Astrocyte of the spinal cord (primary cell): ENCODE measurements at regions not wholly inside any gene's neighbourhood (a gene's known extent, or its start where the extent isn't known, plus 50 kb on each side); places are given as distances from the start of the nearest gene placed in this dataset.

Experiments
- DNase-seq: peaks from one replicate; pipeline ENCODE4 v3.0.0; 2011; ENCODE audit warnings: low read depth, low spot score
- H3K4me3 ChIP-seq: 2 replicates; pipeline ENCODE4 v1.5.1; 2011; ENCODE audit warnings: low read depth, mild to moderate bottlenecking, low read length, moderate library complexity
- in situ Hi-C: cut with HindIII; loops from 2 replicates; pipeline ENCODE4 v1.10.0; 2017; ENCODE audit warnings: low sequenced_read_pairs
- TF ChIP-seq, protein P1 (sequence below): IDR thresholded peaks from 2 replicates; pipeline ENCODE4 v1.5.1; 2012; ENCODE audit warnings: low read depth, mild to moderate bottlenecking, low read length, inconsistent platforms

DNA sequence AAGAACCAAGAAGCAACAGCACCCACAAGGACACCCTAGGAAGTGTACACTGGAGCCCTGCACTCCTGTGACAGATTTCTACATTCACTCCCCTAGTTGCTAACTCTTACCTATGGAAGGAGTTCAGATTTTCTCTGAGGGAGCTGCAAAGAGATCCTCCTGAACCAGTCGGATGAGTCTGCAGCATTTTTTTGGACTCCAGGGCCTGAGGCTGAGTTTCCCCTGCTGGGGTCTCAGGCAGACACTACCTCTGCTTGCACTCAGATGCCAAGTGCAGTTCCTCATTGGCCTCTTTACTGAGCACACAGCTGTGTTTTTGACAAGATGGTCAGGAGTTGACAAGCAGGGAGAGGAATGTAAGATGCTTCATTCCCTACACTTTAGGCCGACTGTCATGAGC lies 153.2 kb upstream of the RBM19 start:
- in situ Hi-C loops: no loop called here
- no peak overlapping the region for H3K4me3 ChIP-seq
- no peak for DNase-seq
- TF ChIP-seq, protein P1, sequence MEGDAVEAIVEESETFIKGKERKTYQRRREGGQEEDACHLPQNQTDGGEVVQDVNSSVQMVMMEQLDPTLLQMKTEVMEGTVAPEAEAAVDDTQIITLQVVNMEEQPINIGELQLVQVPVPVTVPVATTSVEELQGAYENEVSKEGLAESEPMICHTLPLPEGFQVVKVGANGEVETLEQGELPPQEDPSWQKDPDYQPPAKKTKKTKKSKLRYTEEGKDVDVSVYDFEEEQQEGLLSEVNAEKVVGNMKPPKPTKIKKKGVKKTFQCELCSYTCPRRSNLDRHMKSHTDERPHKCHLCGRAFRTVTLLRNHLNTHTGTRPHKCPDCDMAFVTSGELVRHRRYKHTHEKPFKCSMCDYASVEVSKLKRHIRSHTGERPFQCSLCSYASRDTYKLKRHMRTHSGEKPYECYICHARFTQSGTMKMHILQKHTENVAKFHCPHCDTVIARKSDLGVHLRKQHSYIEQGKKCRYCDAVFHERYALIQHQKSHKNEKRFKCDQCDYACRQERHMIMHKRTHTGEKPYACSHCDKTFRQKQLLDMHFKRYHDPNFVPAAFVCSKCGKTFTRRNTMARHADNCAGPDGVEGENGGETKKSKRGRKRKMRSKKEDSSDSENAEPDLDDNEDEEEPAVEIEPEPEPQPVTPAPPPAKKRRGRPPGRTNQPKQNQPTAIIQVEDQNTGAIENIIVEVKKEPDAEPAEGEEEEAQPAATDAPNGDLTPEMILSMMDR: no peak

DNA sequence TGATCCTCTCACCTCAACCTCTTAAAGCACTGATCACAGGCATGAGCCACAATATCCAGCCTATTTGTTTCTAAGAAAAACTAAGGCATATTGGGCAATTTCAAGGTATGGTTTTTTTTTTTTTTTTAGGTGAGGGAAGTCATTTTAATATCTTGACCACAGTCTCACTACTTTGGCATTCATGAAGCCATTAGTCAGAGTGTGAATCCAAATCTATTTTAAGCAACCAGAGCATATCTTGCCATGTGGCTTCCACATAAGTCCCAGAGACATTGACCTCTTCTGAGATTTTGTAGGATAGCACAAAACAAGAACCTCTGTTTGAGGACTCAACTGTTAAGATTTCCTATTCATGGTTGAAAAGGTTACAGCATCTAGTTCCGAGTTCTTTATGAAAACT lies 130.3 kb upstream of the RBM19 start:
- no peak for DNase-seq
- TF ChIP-seq, protein P1: no peak
- in situ Hi-C loops: no loop called here
- no peak overlapping the region for H3K4me3 ChIP-seq

DNA sequence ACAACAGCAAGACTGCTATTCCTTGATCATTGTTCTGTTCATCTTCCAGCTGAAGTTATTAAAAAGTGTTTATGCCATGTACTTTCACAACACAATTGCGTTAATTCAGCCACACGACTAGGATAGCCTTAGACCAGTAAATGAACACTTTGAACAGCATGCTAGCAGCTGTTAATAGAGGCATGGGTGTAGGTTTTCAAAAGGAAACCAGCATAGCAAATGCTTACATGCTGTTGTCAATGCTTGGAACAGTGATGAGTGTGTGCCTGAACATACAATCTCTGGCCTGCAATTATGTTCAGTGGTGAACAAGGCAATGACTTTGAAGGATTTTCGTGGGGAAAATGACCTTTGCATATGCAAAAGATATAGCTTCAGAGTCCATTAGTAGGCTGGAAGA lies 127.4 kb upstream of the RBM19 start:
- DNase-seq: no peak
- in situ Hi-C loops: no loop called here
- TF ChIP-seq, protein P1: no peak
- no peak overlapping the region for H3K4me3 ChIP-seq

DNA sequence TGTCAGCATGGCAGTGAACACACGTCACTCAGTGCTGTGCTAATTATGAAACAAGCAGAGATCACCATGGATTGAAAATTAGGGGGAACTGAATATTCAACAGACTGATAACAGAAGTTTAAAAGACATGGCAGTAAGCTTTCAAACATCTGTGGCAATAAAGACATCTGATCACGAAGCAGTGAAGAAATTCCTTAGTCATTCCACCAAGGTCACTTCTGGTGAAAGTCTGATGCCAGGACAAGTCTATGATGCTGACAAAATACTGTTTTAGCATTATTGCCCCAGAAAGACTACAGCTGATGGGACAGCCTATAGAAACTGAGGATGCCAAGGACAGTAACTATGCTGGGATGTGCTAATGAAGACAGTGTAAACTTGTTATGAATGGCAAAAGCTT lies 126.9 kb upstream of the RBM19 start:
- H3K4me3 ChIP-seq: no peak overlapping the region
- TF ChIP-seq, protein P1: no peak
- no peak for DNase-seq
- in situ Hi-C loops: no loop called here

DNA sequence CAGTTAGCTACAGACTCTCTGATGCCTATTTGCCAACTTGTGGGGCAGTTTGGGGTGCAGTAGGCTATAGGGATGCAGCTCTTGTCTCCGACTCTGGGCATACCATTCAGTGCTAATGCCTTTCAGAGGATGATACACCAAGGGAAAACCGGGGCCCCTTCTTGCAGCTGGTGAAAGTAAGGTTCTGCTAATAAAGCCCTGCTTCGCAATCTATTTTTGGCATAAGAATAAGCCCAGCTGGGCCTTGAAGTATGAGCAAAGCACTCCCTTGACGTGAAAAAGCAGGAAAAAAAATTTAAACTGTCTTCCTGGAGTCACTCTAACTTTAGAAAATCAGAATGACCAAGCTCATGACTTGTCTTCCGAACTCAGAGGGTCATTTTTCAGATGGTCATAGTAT lies 124.1 kb upstream of the RBM19 start:
- in situ Hi-C loops: no loop called here
- H3K4me3 ChIP-seq: no peak overlapping the region
- TF ChIP-seq, protein P1: no peak
- no peak for DNase-seq

DNA sequence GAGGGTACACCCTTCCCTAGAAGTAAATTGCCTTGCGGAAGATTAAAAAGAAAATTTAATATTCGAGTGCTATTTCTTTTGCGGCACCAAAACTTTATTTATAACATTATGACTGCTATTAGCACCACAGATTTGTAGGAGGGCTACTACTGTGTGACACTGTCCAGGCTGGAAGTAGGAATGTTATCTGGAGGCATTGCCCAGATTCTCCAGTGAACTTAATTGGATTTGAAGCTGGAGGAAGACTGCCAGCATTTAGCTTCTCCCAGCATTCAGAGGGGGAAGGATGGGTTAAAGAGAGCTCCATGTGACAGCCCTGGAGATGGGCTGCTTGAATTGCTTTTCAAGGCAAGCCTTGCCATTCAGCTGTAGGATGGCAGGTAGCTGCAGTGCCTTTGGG lies 107.0 kb upstream of the RBM19 start:
- TF ChIP-seq, protein P1: no peak
- in situ Hi-C loops: no loop called here

DNA sequence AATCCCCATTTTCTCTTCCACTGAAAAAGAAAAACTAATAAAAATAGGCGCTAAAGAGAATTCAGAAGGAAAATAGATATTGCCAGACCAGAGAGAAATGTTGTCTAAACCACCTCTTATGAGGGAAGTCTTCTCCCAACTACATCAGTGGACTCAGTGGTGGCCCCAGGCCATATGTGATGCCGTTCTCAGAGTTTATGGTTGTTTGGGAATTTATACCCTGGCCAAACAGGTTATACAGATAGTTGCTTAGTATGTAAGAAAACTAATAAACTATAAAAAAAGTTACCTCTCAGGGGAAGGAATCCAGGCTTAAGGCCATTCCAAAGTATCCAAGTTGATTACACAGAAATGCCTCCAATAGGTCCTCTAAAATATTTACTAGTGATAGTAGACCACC lies 103.4 kb upstream of the RBM19 start:
- no peak for DNase-seq
- in situ Hi-C loops: no loop called here
- TF ChIP-seq, protein P1: no peak
- H3K4me3 ChIP-seq: no peak overlapping the region

More for the DNA sequence above, 107.0 kb upstream of the RBM19 start:
- H3K4me3 ChIP-seq: no peak overlapping the region
- DNase-seq: no peak
